OCI-LY7 (cell line): ENCODE measurements at regions not wholly inside any gene's neighbourhood (a gene's known extent, or its start where the extent isn't known, plus 50 kb on each side); places are given as distances from the start of the nearest gene placed in this dataset.

Experiments used
- BruUV-seq: library from RNA; stranded (reverse); fragments of 400-500 nt; replicated peaks from 2 replicates; lab custom pipeline; 2021; lab: Mats Ljungman, UMichigan
- CTCF ChIA-PET: fragments of 300-600 bp; sonication (Branson Sonifier 250); formaldehyde crosslinking; loops from one replicate; lab custom pipeline; 2022; ENCODE audit warnings: antibody characterized with exemption; ENCODE audit not compliant: unreplicated experiment; lab: Charles Lee
- POLR2A ChIA-PET: fragments of 300-600 bp; sonication (Branson Sonifier 250); formaldehyde crosslinking; loops from one replicate; lab custom pipeline; 2022; ENCODE audit warnings: antibody characterized with exemption; lab: Charles Lee
- DNase-seq: peaks from one replicate; pipeline ENCODE4 v3.0.0-alpha.2; 2015; ENCODE audit warnings: low spot score
- H2AFZ ChIP-seq: fragments of 200-600 bp; sonication (generic), shearing (Covaris generic); 2 replicates; pipeline ENCODE4 v1.6.1; 2014; ENCODE audit warnings: mild to moderate bottlenecking, antibody characterized with exemption, low read length, moderate library complexity
- H3K27ac ChIP-seq: fragments of 200-600 bp; sonication (generic); 2 replicates; pipeline ENCODE4 v1.5.1; 2014; ENCODE audit warnings: mixed run types, low read depth, mild to moderate bottlenecking, moderate library complexity, low read length, inconsistent platforms; ENCODE audit not compliant: poor library complexity, severe bottlenecking
- H3K36me3 ChIP-seq: fragments of 200-600 bp; sonication (generic); 2 replicates; pipeline ENCODE4 v1.6.1; 2014; ENCODE audit warnings: mild to moderate bottlenecking, antibody characterized with exemption, low read length, moderate library complexity, mixed read lengths; ENCODE audit not compliant: insufficient read depth
- H3K4me1 ChIP-seq: fragments of 200-600 bp; sonication (generic); 2 replicates; pipeline ENCODE4 v1.5.1; 2014; ENCODE audit warnings: mild to moderate bottlenecking, low read length; ENCODE audit not compliant: insufficient read depth, poor library complexity, severe bottlenecking
- H3K4me2 ChIP-seq: fragments of 200-600 bp; sonication (generic); 2 replicates; pipeline ENCODE4 v1.6.1; 2014; ENCODE audit warnings: mild to moderate bottlenecking, low read length
- H3K4me3 ChIP-seq: fragments of 200-600 bp; sonication (generic); 2 replicates; pipeline ENCODE4 v1.5.1; 2014; ENCODE audit warnings: mild to moderate bottlenecking, low read depth, low read length; ENCODE audit not compliant: poor library complexity, severe bottlenecking
- H3K79me2 ChIP-seq: fragments of 200-600 bp; sonication (generic); 2 replicates; pipeline ENCODE4 v1.6.1; 2016; ENCODE audit warnings: low read depth, mild to moderate bottlenecking, low read length, moderate library complexity, mixed read lengths; ENCODE audit not compliant: insufficient read depth
- H3K9me2 ChIP-seq: fragments of 200-600 bp; sonication (generic); 2 replicates; pipeline ENCODE4 v1.6.1; 2016; ENCODE audit warnings: mild to moderate bottlenecking, low read length, mixed read lengths; ENCODE audit not compliant: insufficient read depth
- H3K9me3 ChIP-seq: fragments of 200-600 bp; sonication (generic); 2 replicates; pipeline ENCODE4 v1.6.1; 2014; ENCODE audit warnings: mild to moderate bottlenecking, mixed run types, low read length, mixed read lengths
- H4K20me1 ChIP-seq: fragments of 200-600 bp; sonication (generic); 2 replicates; pipeline ENCODE4 v1.6.1; 2014; ENCODE audit warnings: mild to moderate bottlenecking, antibody characterized with exemption, low read length, moderate library complexity, mixed read lengths; ENCODE audit not compliant: insufficient read depth
- EZH2phosphoT487 ChIP-seq: fragments of 200-600 bp; sonication (generic); IDR thresholded peaks from 2 replicates; pipeline ENCODE4 v1.6.1; 2018; ENCODE audit warnings: low read depth, borderline replicate concordance, mild to moderate bottlenecking, mixed run types, antibody characterized with exemption, low read length, moderate library complexity, mixed read lengths
- intact Hi-C: fragments of 100-400 bp; cut with micrococcal nuclease; formaldehyde crosslinking; loops from one replicate; pipeline ENCODE4 v1.10.0; 2022; ENCODE audit not compliant: unreplicated experiment
- TF ChIP-seq, protein P1 (sequence below): fragments of 200-600 bp; sonication (generic); conservative IDR thresholded peaks from 2 replicates; pipeline ENCODE4 v1.5.1; 2014; ENCODE audit warnings: mild to moderate bottlenecking, antibody characterized with exemption, low read length, moderate library complexity, mixed read lengths

DNA sequence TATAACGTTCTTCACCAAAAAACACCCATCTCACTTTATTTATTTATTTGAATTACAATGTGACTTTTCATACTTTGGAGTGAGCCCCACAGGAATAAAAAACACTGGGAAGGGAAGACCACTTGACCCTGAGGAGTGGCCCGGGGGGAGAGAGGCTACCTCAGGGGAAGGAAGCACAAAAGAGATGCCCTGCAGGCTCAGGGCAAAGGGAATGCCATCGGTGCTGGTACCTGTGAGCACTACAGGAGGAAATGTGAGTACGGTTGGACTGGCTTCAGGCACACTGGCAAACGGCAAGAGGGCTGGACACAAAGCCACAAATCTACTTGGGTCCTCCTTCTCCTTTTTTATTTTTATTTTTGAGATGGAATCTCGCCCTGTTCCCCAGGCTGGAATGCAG lies 363.9 kb upstream of the KLF4 start:
- H3K9me3 ChIP-seq: no peaks in the 10 kb centered on the region
- no peaks in the 10 kb centered on the region for H3K9me2 ChIP-seq
- ChIA-PET CTCF (no interaction called here), POLR2A (no interaction called here)
- H2AFZ ChIP-seq: no peak overlapping the region
- no peak overlapping the region for H3K4me3 ChIP-seq
- no peaks in the 10 kb centered on the region for H3K36me3 ChIP-seq
- no peak for TF ChIP-seq EZH2phosphoT487
- no peaks in the 10 kb centered on the region for H3K79me2 ChIP-seq
- no peak for DNase-seq
- intact Hi-C loops: no loop called here
- no peak overlapping the region for H3K27ac ChIP-seq
- no peak overlapping the region for H3K4me2 ChIP-seq
- no peaks in the 10 kb centered on the region for H4K20me1 ChIP-seq
- BruUV-seq: no TSS peak
- no peaks in the 10 kb centered on the region for H3K4me1 ChIP-seq

GRCh38 chr9:107852891-107853290 lies 363.3 kb upstream of the KLF4 start:
- Histone ChIP-seq H4K20me1 (no peaks in the 10 kb centered on the region), H3K36me3 (no peaks in the 10 kb centered on the region), H3K4me3 (no peak overlapping the region), H3K4me2 (no peak overlapping the region), H3K9me3 (no peaks in the 10 kb centered on the region), H3K4me1 (no peaks in the 10 kb centered on the region), H2AFZ (no peak overlapping the region), H3K9me2 (no peaks in the 10 kb centered on the region), H3K27ac (no peak overlapping the region), H3K79me2 (no peaks in the 10 kb centered on the region)
- DNase-seq: no peak
- TF ChIP-seq, protein P1, sequence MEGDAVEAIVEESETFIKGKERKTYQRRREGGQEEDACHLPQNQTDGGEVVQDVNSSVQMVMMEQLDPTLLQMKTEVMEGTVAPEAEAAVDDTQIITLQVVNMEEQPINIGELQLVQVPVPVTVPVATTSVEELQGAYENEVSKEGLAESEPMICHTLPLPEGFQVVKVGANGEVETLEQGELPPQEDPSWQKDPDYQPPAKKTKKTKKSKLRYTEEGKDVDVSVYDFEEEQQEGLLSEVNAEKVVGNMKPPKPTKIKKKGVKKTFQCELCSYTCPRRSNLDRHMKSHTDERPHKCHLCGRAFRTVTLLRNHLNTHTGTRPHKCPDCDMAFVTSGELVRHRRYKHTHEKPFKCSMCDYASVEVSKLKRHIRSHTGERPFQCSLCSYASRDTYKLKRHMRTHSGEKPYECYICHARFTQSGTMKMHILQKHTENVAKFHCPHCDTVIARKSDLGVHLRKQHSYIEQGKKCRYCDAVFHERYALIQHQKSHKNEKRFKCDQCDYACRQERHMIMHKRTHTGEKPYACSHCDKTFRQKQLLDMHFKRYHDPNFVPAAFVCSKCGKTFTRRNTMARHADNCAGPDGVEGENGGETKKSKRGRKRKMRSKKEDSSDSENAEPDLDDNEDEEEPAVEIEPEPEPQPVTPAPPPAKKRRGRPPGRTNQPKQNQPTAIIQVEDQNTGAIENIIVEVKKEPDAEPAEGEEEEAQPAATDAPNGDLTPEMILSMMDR: no peak
- TF ChIP-seq EZH2phosphoT487: no peak
- ChIA-PET POLR2A (no interaction called here), CTCF (no interaction called here)
- intact Hi-C loops: no loop called here
- BruUV-seq: no TSS peak

GRCh38 chr9:107850653-107851052 lies 361.1 kb upstream of the KLF4 start:
- no TSS peak for BruUV-seq
- Histone ChIP-seq H3K79me2 (no peaks in the 10 kb centered on the region), H3K27ac (no peak overlapping the region), H3K9me3 (no peaks in the 10 kb centered on the region), H4K20me1 (no peaks in the 10 kb centered on the region), H3K9me2 (no peaks in the 10 kb centered on the region), H3K4me2 (no peak overlapping the region), H3K36me3 (no peaks in the 10 kb centered on the region), H2AFZ (no peak overlapping the region), H3K4me1 (no peaks in the 10 kb centered on the region), H3K4me3 (no peak overlapping the region)
- TF ChIP-seq, protein P1: no peak
- TF ChIP-seq EZH2phosphoT487: no peak
- CTCF ChIA-PET: no interaction called here
- intact Hi-C loops: no loop called here
- POLR2A ChIA-PET: interaction anchor here (0.8 kb wide), 1 partner anchor 15 kb away, joined by 3 read pairs; no protein-coding TSS in a partner anchor
- DNase-seq: no peak
